GM23338 (cell line): ENCODE measurements at regions not wholly inside any gene's neighbourhood (a gene's known extent, or its start where the extent isn't known, plus 50 kb on each side); places are given as distances from the start of the nearest gene placed in this dataset.

ENCODE experiments used
- ATAC-seq: fragments of 200-7000 bp; cut with Tn5 transposase; 3 replicates; pipeline ENCODE4 v1.9.1; 2020
- DNase-seq: peaks from one replicate; pipeline ENCODE4 v3.0.0-alpha.2; 2015; ENCODE audit warnings: low spot score
- H2AFZ ChIP-seq: fragments of 200-600 bp; sonication (generic); 2 replicates; pipeline ENCODE4 v1.8.0; 2016; ENCODE audit warnings: antibody characterized with exemption, mild to moderate bottlenecking, moderate library complexity
- H3F3A ChIP-seq: fragments of 200-600 bp; sonication (generic); replicated peaks from 2 replicates; pipeline ENCODE4 v1.8.0; 2017; ENCODE audit warnings: antibody characterized with exemption, mixed run types, low read depth
- H3K27ac ChIP-seq: fragments of 200-600 bp; sonication (generic); 2 replicates; pipeline ENCODE4 v1.6.1; 2016; ENCODE audit warnings: low read depth
- H3K27me3 ChIP-seq: fragments of 200-600 bp; sonication (generic); 2 replicates; pipeline ENCODE4 v1.8.0; 2016; ENCODE audit warnings: mild to moderate bottlenecking, mixed run types, moderate library complexity; ENCODE audit not compliant: insufficient read depth
- H3K36me3 ChIP-seq: fragments of 200-600 bp; sonication (generic); 2 replicates; pipeline ENCODE4 v1.8.0; 2016; ENCODE audit warnings: mild to moderate bottlenecking; ENCODE audit not compliant: insufficient read depth
- H3K4me1 ChIP-seq: fragments of 200-600 bp; sonication (generic); 2 replicates; pipeline ENCODE4 v1.8.0; 2016; ENCODE audit warnings: mild to moderate bottlenecking, moderate library complexity; ENCODE audit not compliant: insufficient read depth
- H3K4me2 ChIP-seq: fragments of 200-600 bp; sonication (generic); 2 replicates; pipeline ENCODE4 v1.7.1; 2017; ENCODE audit warnings: mixed run types
- H3K4me3 ChIP-seq: fragments of 200-600 bp; sonication (generic); 2 replicates; pipeline ENCODE4 v1.6.1; 2016; ENCODE audit warnings: mixed run types
- H3K79me2 ChIP-seq: fragments of 200-600 bp; sonication (generic); replicated peaks from 2 replicates; pipeline ENCODE4 v1.8.0; 2017; ENCODE audit warnings: mild to moderate bottlenecking; ENCODE audit not compliant: insufficient read depth
- H3K9me2 ChIP-seq: fragments of 200-600 bp; sonication (generic); 2 replicates; pipeline ENCODE4 v1.8.0; 2017; ENCODE audit not compliant: insufficient read depth
- H4K20me1 ChIP-seq: fragments of 200-600 bp; sonication (generic); replicated peaks from 2 replicates; pipeline ENCODE4 v1.8.0; 2017; ENCODE audit warnings: mild to moderate bottlenecking; ENCODE audit not compliant: insufficient read depth
- H3K27ac Mint-ChIP-seq: 2 replicates; pipeline ENCODE4 v1.8.0; 2020; ENCODE audit warnings: inconsistent platforms, mild to moderate bottlenecking, moderate library complexity, mixed read lengths
- H3K27me3 Mint-ChIP-seq: 3 replicates; pipeline ENCODE4 v1.8.0; 2022; ENCODE audit warnings: low read depth, mild to moderate bottlenecking, moderate library complexity, mixed read lengths, inconsistent platforms; ENCODE audit not compliant: insufficient read depth, poor library complexity
- H3K36me3 Mint-ChIP-seq: 3 replicates; pipeline ENCODE4 v1.8.0; 2021; ENCODE audit warnings: low read depth, mild to moderate bottlenecking, inconsistent platforms, moderate library complexity, mixed read lengths
- H3K4me1 Mint-ChIP-seq: 3 replicates; pipeline ENCODE4 v1.8.0; 2020; ENCODE audit warnings: mild to moderate bottlenecking, inconsistent platforms, mixed read lengths
- H3K4me3 Mint-ChIP-seq: 3 replicates; pipeline ENCODE4 v1.8.0; 2021; ENCODE audit warnings: moderate library complexity, mild to moderate bottlenecking, inconsistent platforms, mixed read lengths
- H3K9me3 Mint-ChIP-seq: 3 replicates; pipeline ENCODE4 v1.8.0; 2020; ENCODE audit warnings: moderate library complexity, mild to moderate bottlenecking, inconsistent platforms, mixed read lengths
- CREB1 ChIP-seq: fragments of 250-450 bp; sonication (Bioruptor Pico); IDR thresholded peaks from 2 replicates; pipeline ENCODE4 v1.5.0; 2020; ENCODE audit warnings: low read depth, mild to moderate bottlenecking, moderate library complexity
- EZH2 ChIP-seq: fragments of 200-600 bp; sonication (generic); IDR thresholded peaks from one replicate; pipeline ENCODE4 v1.8.0; 2017; ENCODE audit warnings: antibody characterized with exemption, mild to moderate bottlenecking, low read depth; ENCODE audit not compliant: unreplicated experiment
- EZH2phosphoT487 ChIP-seq: fragments of 200-600 bp; sonication (generic); IDR thresholded peaks from one replicate; pipeline ENCODE4 v1.8.1; 2018; ENCODE audit warnings: antibody characterized with exemption; ENCODE audit not compliant: unreplicated experiment
- NANOG ChIP-seq: IDR thresholded peaks from 2 replicates; pipeline ENCODE4 v1.6.1; 2016; ENCODE audit warnings: antibody characterized with exemption, borderline replicate concordance
- POLR2AphosphoS5 ChIP-seq: IDR thresholded peaks from 2 replicates; pipeline ENCODE4 v1.6.1; 2016; ENCODE audit warnings: antibody characterized with exemption, low read depth
- ZNF331 ChIP-seq: fragments of 250-450 bp; sonication (Bioruptor Pico); IDR thresholded peaks from 2 replicates; pipeline ENCODE4 v1.5.0; 2020; ENCODE audit warnings: low read depth, mild to moderate bottlenecking, moderate library complexity
- TF ChIP-seq, protein P1 (sequence below): IDR thresholded peaks from one replicate; pipeline ENCODE4 v1.6.1; 2018; ENCODE audit warnings: antibody characterized with exemption; ENCODE audit not compliant: unreplicated experiment
- TF ChIP-seq, protein P2 (sequence below), 2 experiments: fragments of 200-600 bp in 1 of 2; sonication (generic) in 1 of 2; conservative IDR thresholded peaks; 2 replicates each; pipeline versions ENCODE4 v1.5.1 to v1.6.1; 2016 to 2017; ENCODE audit warnings: antibody characterized with exemption in 2 of 2, low read depth in 2 of 2, mild to moderate bottlenecking in 2 of 2, moderate library complexity in 1 of 2

DNA sequence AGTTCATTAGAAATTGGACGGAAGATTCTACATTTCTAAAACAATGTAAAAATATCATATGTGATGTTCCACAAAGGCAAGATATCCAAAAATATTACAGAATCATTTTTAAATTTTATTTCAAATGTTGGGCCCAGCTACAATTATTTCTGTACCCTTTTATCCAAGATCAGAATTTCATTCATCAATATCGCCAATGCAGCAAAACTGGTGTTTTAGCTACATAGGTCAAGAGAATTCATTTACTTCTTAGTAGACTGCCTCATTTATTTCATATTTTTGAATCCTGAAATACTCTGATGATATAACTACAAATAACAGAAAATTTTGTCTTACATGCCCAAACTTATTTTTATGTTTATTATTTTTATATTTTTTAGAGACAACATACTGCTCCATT lies 143.1 kb downstream of the CMPK2 start (continued):
- TF ChIP-seq ZNF331 (no peak), EZH2phosphoT487 (no peak), CREB1 (CRISPR knock-in tag) (no peak), POLR2AphosphoS5 (no peak)
- TF ChIP-seq, protein P1, sequence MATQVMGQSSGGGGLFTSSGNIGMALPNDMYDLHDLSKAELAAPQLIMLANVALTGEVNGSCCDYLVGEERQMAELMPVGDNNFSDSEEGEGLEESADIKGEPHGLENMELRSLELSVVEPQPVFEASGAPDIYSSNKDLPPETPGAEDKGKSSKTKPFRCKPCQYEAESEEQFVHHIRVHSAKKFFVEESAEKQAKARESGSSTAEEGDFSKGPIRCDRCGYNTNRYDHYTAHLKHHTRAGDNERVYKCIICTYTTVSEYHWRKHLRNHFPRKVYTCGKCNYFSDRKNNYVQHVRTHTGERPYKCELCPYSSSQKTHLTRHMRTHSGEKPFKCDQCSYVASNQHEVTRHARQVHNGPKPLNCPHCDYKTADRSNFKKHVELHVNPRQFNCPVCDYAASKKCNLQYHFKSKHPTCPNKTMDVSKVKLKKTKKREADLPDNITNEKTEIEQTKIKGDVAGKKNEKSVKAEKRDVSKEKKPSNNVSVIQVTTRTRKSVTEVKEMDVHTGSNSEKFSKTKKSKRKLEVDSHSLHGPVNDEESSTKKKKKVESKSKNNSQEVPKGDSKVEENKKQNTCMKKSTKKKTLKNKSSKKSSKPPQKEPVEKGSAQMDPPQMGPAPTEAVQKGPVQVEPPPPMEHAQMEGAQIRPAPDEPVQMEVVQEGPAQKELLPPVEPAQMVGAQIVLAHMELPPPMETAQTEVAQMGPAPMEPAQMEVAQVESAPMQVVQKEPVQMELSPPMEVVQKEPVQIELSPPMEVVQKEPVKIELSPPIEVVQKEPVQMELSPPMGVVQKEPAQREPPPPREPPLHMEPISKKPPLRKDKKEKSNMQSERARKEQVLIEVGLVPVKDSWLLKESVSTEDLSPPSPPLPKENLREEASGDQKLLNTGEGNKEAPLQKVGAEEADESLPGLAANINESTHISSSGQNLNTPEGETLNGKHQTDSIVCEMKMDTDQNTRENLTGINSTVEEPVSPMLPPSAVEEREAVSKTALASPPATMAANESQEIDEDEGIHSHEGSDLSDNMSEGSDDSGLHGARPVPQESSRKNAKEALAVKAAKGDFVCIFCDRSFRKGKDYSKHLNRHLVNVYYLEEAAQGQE = no peak

DNA sequence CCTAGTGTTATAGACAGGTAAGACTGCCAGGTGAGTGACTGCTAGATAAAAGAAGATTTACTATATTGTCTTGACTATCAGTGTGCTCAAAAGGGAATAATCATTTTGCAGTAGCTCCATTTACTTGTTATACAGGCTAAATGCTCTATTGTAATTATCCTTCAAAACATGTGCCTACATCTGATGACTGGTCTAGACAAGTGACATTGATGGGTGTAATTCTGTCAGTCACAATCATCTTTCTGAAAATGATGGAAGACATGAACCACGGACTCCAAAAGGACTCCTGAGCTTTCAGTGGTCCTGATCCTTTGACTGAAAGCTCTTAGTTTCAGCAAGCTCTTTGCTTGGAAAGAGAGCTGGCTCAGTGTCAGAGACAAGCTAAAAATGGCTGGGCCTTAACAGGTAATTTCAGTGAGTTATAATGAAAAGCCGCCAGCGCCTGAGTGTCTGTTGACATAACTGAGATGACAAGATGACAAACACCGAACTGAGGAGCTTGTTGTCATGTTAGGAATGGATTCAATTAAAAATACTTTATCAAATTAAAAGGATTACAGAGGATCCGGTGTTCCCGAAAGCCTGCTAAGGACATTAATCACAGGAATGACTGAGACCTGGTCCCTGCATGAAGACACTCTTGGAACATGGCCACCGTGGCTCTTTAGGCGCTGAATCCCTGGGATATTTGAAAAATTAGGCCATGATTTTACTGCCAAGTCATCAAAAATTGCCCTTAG lies 141.7 kb downstream of the CMPK2 start:
- Histone ChIP-seq H3K36me3 (no peaks in the 10 kb centered on the region), H3K4me1 (no peaks in the 10 kb centered on the region), H3K4me2 (no peak overlapping the region), H3K27ac (no peak overlapping the region), H3K9me2 (no peaks in the 10 kb centered on the region), H2AFZ (no peak overlapping the region), H3K79me2 (no peaks in the 10 kb centered on the region), H3F3A (no peaks in the 10 kb centered on the region), H3K27me3 (no peaks in the 10 kb centered on the region), H4K20me1 (no peaks in the 10 kb centered on the region), H3K4me3 (no peak overlapping the region)
- no peak for DNase-seq
- Mint-ChIP-seq H3K27me3 (no peaks in the 10 kb centered on the region), H3K9me3 (peaks cover 59% of the 10 kb centered on the region), H3K4me1 (peaks cover 4% of the 10 kb centered on the region; the same call in 2 of the 3 replicates), H3K27ac (no peak overlapping the region), H3K36me3 (no peaks in the 10 kb centered on the region), H3K4me3 (no peak overlapping the region)
- ATAC-seq = no peak
- TF ChIP-seq EZH2 = no peak
- TF ChIP-seq, protein P1 = no peak
- no peak for TF ChIP-seq ZNF331
- TF ChIP-seq POLR2AphosphoS5 = no peak
- TF ChIP-seq, protein P2, sequence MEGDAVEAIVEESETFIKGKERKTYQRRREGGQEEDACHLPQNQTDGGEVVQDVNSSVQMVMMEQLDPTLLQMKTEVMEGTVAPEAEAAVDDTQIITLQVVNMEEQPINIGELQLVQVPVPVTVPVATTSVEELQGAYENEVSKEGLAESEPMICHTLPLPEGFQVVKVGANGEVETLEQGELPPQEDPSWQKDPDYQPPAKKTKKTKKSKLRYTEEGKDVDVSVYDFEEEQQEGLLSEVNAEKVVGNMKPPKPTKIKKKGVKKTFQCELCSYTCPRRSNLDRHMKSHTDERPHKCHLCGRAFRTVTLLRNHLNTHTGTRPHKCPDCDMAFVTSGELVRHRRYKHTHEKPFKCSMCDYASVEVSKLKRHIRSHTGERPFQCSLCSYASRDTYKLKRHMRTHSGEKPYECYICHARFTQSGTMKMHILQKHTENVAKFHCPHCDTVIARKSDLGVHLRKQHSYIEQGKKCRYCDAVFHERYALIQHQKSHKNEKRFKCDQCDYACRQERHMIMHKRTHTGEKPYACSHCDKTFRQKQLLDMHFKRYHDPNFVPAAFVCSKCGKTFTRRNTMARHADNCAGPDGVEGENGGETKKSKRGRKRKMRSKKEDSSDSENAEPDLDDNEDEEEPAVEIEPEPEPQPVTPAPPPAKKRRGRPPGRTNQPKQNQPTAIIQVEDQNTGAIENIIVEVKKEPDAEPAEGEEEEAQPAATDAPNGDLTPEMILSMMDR (conservative IDR thresholded peaks at IDR 0.05; ENCODE audit: low read depth in 2 of 2) = no peak
- no peak for TF ChIP-seq NANOG
